ENCODE measurements at regions not wholly inside any gene's neighbourhood (a gene's known extent, or its start where the extent isn't known, plus 50 kb on each side); places are given as distances from the start of the nearest gene placed in this dataset.

DNA sequence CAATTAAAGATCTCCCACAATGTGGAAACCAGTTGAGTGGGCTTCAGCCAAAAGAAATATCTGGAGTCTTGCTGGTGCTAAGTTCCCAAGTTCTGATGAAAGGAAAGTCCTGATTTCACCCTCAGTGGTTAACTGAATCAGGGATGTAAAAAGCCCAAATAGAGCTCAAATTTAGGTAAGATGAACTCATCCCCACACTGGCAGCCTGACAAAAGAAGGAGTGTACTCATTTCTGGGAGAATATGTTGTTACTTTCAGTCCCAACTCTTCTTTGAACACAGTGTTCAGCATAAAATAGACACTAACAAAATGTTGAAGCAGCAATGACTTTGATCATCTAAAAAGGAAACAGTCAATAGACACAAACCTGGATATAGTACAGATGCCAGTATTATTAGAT is 91.7 kb downstream of the CHRM3 start (continued):
- TF ChIP-seq ZBTB21 (CRISPR knock-in tag; IDR thresholded peaks at IDR 0.05; ENCODE audit: borderline replicate concordance) (no peak), ZNF317 (CRISPR knock-in tag; IDR thresholded peaks at IDR 0.05; ENCODE audit: borderline replicate concordance, low read depth) (no peak), OVOL2 (CRISPR knock-in tag; IDR thresholded peaks at IDR 0.05; ENCODE audit: borderline replicate concordance) (no peak), USF1 (CRISPR knock-in tag; IDR thresholded peaks at IDR 0.05) (no peak)

DNA sequence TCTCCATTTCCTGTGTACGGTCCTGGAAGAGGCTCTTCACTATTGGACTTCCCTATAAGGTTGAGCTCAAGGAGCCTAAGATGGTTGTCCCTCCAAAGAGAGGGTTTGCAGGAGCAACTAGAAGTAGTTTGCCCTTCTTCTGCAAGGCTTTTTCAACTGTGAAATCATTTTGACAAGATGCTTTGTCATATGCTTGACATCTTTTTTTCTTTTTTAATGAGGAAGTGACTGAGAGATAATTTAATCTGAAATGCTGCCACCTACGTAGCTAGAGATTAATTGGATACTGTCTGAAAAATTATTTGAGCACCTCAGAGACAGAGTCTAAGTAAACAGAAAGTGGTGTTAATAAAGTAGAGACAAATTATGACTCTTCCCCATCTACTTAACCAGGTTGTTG is 97.0 kb downstream of the CHRM3 start:
- Mint-ChIP-seq H3K9me3 (peaks cover 15% of the 10 kb centered on the region), H3K36me3 (peaks cover 10% of the 10 kb centered on the region), H3K27ac (no peak overlapping the region), H3K27me3 (ENCODE audit: low read depth) (peaks cover 4% of the 10 kb centered on the region; the same call in 1 of the 2 replicates), H3K4me3 (no peak overlapping the region), H3K4me1 (no peaks in the 10 kb centered on the region)
- DNase-seq (ENCODE audit: low spot score) (no peak), ATAC-seq (no peak)
- ChIA-PET POLR2A (no interaction called here), CTCF (no interaction called here)
- TF ChIP-seq FOXK1 (CRISPR knock-in tag; IDR thresholded peaks at IDR 0.05) (no peak), RORB (CRISPR knock-in tag; IDR thresholded peaks at IDR 0.05) (no peak), USF2 (CRISPR knock-in tag; IDR thresholded peaks at IDR 0.05) (no peak), TP53 (CRISPR knock-in tag; IDR thresholded peaks at IDR 0.05) (no peak), ZBTB43 (CRISPR knock-in tag; IDR thresholded peaks at IDR 0.05) (no peak), ZNF219 (CRISPR knock-in tag; IDR thresholded peaks at IDR 0.05; ENCODE audit: borderline replicate concordance) (no peak), NR3C1 (CRISPR knock-in tag; conservative IDR thresholded peaks at IDR 0.05; ENCODE audit: low read depth) (no peak), ZNF425 (CRISPR knock-in tag; conservative IDR thresholded peaks at IDR 0.05) (no peak), OVOL2 (CRISPR knock-in tag; IDR thresholded peaks at IDR 0.05; ENCODE audit: borderline replicate concordance) (no peak)
- TF ChIP-seq, protein P1, sequence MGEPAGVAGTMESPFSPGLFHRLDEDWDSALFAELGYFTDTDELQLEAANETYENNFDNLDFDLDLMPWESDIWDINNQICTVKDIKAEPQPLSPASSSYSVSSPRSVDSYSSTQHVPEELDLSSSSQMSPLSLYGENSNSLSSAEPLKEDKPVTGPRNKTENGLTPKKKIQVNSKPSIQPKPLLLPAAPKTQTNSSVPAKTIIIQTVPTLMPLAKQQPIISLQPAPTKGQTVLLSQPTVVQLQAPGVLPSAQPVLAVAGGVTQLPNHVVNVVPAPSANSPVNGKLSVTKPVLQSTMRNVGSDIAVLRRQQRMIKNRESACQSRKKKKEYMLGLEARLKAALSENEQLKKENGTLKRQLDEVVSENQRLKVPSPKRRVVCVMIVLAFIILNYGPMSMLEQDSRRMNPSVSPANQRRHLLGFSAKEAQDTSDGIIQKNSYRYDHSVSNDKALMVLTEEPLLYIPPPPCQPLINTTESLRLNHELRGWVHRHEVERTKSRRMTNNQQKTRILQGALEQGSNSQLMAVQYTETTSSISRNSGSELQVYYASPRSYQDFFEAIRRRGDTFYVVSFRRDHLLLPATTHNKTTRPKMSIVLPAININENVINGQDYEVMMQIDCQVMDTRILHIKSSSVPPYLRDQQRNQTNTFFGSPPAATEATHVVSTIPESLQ (CRISPR knock-in tag; IDR thresholded peaks at IDR 0.05): no peak

DNA sequence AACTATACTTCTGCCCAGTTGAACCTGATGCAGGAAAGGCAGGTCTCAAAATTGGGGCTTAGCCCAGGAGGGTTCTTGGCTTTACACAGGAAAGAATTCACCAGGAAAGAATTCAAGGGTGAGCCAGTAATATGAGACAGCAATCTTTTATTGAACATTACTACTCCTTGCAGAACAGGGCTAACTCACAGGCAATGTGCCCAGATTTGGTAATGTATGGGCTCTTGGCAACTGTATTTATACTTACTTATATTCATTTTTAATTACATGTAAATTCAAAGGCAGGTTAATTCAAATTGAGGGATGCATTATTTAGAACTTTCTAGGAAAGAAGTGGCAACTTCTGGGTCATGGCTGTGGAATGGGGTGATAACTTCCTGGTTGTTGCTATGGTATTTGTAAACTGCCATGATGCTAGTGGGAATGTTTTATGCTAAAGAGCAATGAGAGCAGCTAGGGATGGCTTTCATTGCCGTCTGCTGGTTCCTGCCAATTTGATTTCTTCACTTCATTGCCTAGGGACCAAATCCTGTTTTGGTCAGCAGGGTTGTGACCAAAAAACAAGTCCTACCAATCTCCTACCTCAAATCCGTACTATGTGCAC is 107.5 kb downstream of the CHRM3 start:
- Mint-ChIP-seq H3K4me3 (no peak overlapping the region), H3K4me1 (no peaks in the 10 kb centered on the region), H3K27ac (no peak overlapping the region), H3K36me3 (peaks cover 13% of the 10 kb centered on the region), H3K9me3 (peaks cover 24% of the 10 kb centered on the region), H3K27me3 (ENCODE audit: low read depth) (no peaks in the 10 kb centered on the region; the same call in none of the 2 replicates)
- CTCF ChIA-PET: no interaction called here
- POLR2A ChIA-PET: no interaction called here
- DNase-seq (ENCODE audit: low spot score) (no peak), ATAC-seq (no peak)
- TF ChIP-seq HMGXB4 (CRISPR knock-in tag; IDR thresholded peaks at IDR 0.05): no peak
- TF ChIP-seq RORB (CRISPR knock-in tag; IDR thresholded peaks at IDR 0.05): no peak
- TF ChIP-seq OVOL2 (CRISPR knock-in tag; IDR thresholded peaks at IDR 0.05; ENCODE audit: borderline replicate concordance): no peak
- TF ChIP-seq NR2C2 (CRISPR knock-in tag; IDR thresholded peaks at IDR 0.05): no peak
- no peak for TF ChIP-seq ZSCAN18 (CRISPR knock-in tag; IDR thresholded peaks at IDR 0.05)
- TF ChIP-seq CREB1 (CRISPR knock-in tag; IDR thresholded peaks at IDR 0.05): no peak
- TF ChIP-seq SOX15 (CRISPR knock-in tag; IDR thresholded peaks at IDR 0.05): no peak
- TF ChIP-seq ZNF423 (CRISPR knock-in tag; IDR thresholded peaks at IDR 0.05): no peak
- no peak for TF ChIP-seq USF2 (CRISPR knock-in tag; IDR thresholded peaks at IDR 0.05)
- no peak for TF ChIP-seq PRRX2 (CRISPR knock-in tag; IDR thresholded peaks at IDR 0.05)
- TF ChIP-seq ATF3 (CRISPR knock-in tag; conservative IDR thresholded peaks at IDR 0.05): no peak
- no peak for TF ChIP-seq SP1 (CRISPR knock-in tag; conservative IDR thresholded peaks at IDR 0.05)

Measured in WTC11 (cell line).